ENCODE measurements at regions not wholly inside any gene's neighbourhood (a gene's known extent, or its start where the extent isn't known, plus 50 kb on each side); places are given as distances from the start of the nearest gene placed in this dataset.

- no peak overlapping the region for H3K4me3 ChIP-seq
- DNase-seq (ENCODE audit: low spot score in 2 of 2) = no peak
- no peak for TF ChIP-seq CTCF (IDR thresholded peaks at IDR 0.05)
- no peaks in the 10 kb centered on the region for H3K9me3 ChIP-seq
- no peak overlapping the region for H3K27ac ChIP-seq
- no peaks in the 10 kb centered on the region for H3K27me3 ChIP-seq
- H3K36me3 ChIP-seq = no peaks in the 10 kb centered on the region
- WGBS, 2 donors = 82 to 93% methylated on average over 6 of the region's 6 CpGs
- H3K4me1 ChIP-seq = no peaks in the 10 kb centered on the region
Measured at GRCh38 chr2:129771418-129772189, 207.9 kb upstream of the RAB6C start.

DNA sequence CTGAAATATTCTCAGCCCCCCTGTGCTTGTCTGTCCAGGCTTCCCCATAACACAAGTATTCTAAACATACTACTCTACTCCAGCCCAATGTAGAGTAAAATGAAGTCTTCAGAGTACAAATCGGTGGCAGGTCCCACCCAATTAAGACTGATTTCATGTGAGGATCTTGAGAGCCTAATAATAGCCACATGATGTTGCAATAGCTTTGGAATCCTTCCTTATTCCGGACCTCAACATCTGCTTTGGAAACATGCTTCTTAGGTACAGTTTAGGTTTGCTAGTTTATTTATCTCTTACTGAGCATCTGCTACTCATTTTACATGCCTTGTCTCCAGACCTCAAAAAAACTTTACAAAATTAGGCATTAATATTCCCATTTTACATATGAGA lies 207.3 kb upstream of the RAB6C start:
- H3K9me3 ChIP-seq = no peaks in the 10 kb centered on the region
- TF ChIP-seq POLR2A (IDR thresholded peaks at IDR 0.05) = no peak
- TF ChIP-seq EP300 (IDR thresholded peaks at IDR 0.05) = no peak
- TF ChIP-seq CTCF (IDR thresholded peaks at IDR 0.05) = no peak
- no peaks in the 10 kb centered on the region for H3K4me1 ChIP-seq
- no peak overlapping the region for H3K4me3 ChIP-seq
- DNase-seq (ENCODE audit: low spot score in 2 of 2) = no peak
- no peak overlapping the region for H3K27ac ChIP-seq
- no peaks in the 10 kb centered on the region for H3K36me3 ChIP-seq
- H3K27me3 ChIP-seq = no peaks in the 10 kb centered on the region
- whole genome bisulfite sequencing, 2 donors = 45 to 60% methylated on average over 2 of the region's 2 CpGs

DNA sequence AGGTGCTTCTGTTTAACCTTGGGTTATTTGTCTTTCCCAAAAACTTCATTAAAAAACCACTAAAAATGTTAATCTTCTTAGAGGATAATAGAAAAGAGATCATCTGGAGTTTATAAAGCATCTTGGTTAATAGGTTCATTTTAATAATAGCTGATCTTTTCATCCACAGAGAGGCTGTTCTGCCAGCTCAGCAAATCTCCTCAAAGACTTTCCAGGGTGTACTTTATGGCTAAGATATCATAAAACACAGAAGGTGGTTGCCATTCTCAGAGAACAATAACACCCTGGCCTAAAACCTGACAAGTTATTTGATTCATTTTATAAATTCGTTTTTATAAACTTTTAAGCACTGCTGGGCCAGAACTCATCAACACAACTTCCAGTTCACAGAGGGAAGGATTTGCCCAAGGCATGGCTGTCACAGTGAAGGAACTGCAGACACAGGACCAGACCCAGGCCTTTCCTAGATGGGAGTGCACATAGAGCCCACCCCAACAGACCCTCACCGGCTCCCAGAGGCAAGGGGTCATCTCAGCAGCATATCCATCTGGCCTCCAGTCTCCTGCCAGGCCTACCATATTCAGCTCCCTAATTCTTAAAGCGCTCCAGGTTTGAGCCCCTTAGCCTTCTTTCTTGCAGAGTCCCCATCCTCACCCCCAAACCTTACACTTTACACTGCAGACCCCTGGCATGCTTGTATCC lies 203.4 kb upstream of the RAB6C start:
- no peaks in the 10 kb centered on the region for H3K27me3 ChIP-seq
- H3K36me3 ChIP-seq = no peaks in the 10 kb centered on the region
- TF ChIP-seq EP300 (IDR thresholded peaks at IDR 0.05) (no peak), POLR2A (IDR thresholded peaks at IDR 0.05) (no peak), CTCF (IDR thresholded peaks at IDR 0.05) (no peak)
- no peaks in the 10 kb centered on the region for H3K9me3 ChIP-seq
- no peak overlapping the region for H3K27ac ChIP-seq
- H3K4me1 ChIP-seq = no peaks in the 10 kb centered on the region
- H3K4me3 ChIP-seq = no peak overlapping the region
- 82 to 85% methylated on average over 3 of the region's 3 CpGs for WGBS, 2 donors
- DNase-seq (ENCODE audit: low spot score in 2 of 2) = no peak

DNA sequence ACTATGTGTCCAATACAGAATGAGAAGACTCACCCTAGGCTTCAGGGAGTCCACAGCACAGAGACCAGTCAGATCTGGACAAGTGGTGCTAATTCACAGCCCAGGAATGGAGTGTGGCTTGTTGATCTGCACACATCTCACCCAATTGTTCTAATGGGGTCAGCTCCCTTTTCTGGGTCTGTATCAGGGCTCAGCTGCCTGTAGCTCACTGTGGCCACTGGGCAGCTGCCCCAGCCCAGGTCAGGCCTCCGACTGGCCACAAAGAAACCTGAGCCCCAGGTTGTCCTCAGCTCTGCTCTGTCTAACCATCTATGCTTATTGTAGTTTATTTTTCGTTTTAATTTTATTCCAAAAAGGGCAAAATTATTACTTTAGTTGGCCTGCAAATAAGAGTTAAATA lies 202.3 kb upstream of the RAB6C start:
- TF ChIP-seq EP300 (IDR thresholded peaks at IDR 0.05) = no peak
- no peak for TF ChIP-seq POLR2A (IDR thresholded peaks at IDR 0.05)
- no peak for TF ChIP-seq CTCF (IDR thresholded peaks at IDR 0.05)
- H3K4me3 ChIP-seq = no peak overlapping the region
- 88 to 90% methylated on average over 2 of the region's 2 CpGs for WGBS, 2 donors
- H3K9me3 ChIP-seq = no peaks in the 10 kb centered on the region
- DNase-seq (ENCODE audit: low spot score in 2 of 2) = no peak
- no peaks in the 10 kb centered on the region for H3K4me1 ChIP-seq
- no peak overlapping the region for H3K27ac ChIP-seq
- no peaks in the 10 kb centered on the region for H3K36me3 ChIP-seq
- H3K27me3 ChIP-seq = no peaks in the 10 kb centered on the region

- WGBS, 2 donors = 58% methylated on average over 9 of the region's 9 CpGs
Measured at GRCh38 chr2:129777762-129778583, 201.5 kb upstream of the RAB6C start.

More at GRCh38 chr2:129777762-129778583, 201.5 kb upstream of the RAB6C start:
- no peaks in the 10 kb centered on the region for H3K9me3 ChIP-seq
- H3K4me3 ChIP-seq = no peak overlapping the region
- H3K27ac ChIP-seq = no peak overlapping the region
- H3K27me3 ChIP-seq = no peaks in the 10 kb centered on the region
- H3K36me3 ChIP-seq = no peaks in the 10 kb centered on the region
- no peak for TF ChIP-seq CTCF (IDR thresholded peaks at IDR 0.05)
- TF ChIP-seq POLR2A (IDR thresholded peaks at IDR 0.05) = no peak
- no peak for TF ChIP-seq EP300 (IDR thresholded peaks at IDR 0.05)
- no peak for DNase-seq (ENCODE audit: low spot score in 2 of 2)
- no peaks in the 10 kb centered on the region for H3K4me1 ChIP-seq
